Activated B cell treated with CpG ODN at 0.5 μM for 24 hours (primary cell): ENCODE measurements at regions not wholly inside any gene's neighbourhood (a gene's known extent, or its start where the extent isn't known, plus 50 kb on each side); places are given as distances from the start of the nearest gene placed in this dataset.

Experiments
- ATAC-seq: fragments of 200-7000 bp; cut with Tn5 transposase; one replicate; pipeline ENCODE4 v1.10.0; 2021; ENCODE audit warnings: low read depth, mild to moderate bottlenecking, moderate library complexity
- CTCF ChIA-PET: fragments of 350-600 bp; sonication (Branson Sonifier 250); formaldehyde crosslinking; loops from one replicate; lab custom pipeline; 2021; ENCODE audit warnings: antibody characterized with exemption; lab: Charles Lee
- POLR2A ChIA-PET: fragments of 350-600 bp; sonication (Branson Sonifier 250); formaldehyde crosslinking; loops from one replicate; lab custom pipeline; 2021; ENCODE audit warnings: antibody characterized with exemption; lab: Charles Lee
- DNase-seq: peaks from one replicate; pipeline ENCODE4 v3.0.0; 2022
- H3K27ac Mint-ChIP-seq: one replicate; pipeline ENCODE4 v1.8.0; 2020; ENCODE audit warnings: mixed read lengths
- H3K27me3 Mint-ChIP-seq: one replicate; pipeline ENCODE4 v1.8.0; 2021; ENCODE audit warnings: mixed read lengths
- H3K36me3 Mint-ChIP-seq: one replicate; pipeline ENCODE4 v1.8.0; 2021; ENCODE audit warnings: low read depth, mixed read lengths
- H3K4me1 Mint-ChIP-seq: one replicate; pipeline ENCODE4 v1.8.0; 2021; ENCODE audit warnings: mixed read lengths
- H3K4me3 Mint-ChIP-seq: one replicate; pipeline ENCODE4 v1.8.0; 2020; ENCODE audit warnings: mild to moderate bottlenecking, mixed read lengths
- H3K9me3 Mint-ChIP-seq: one replicate; pipeline ENCODE4 v1.8.0; 2020; ENCODE audit warnings: mixed read lengths
- CTCF ChIP-seq: fragments of 200-600 bp; IDR thresholded peaks from one replicate; pipeline ENCODE4 v1.8.0; 2022; ENCODE audit warnings: antibody characterized with exemption, mild to moderate bottlenecking
- intact Hi-C: fragments of 100-400 bp; cut with micrococcal nuclease; formaldehyde crosslinking; loops from one replicate; pipeline ENCODE4 v1.15.1; 2024

- peaks cover 28% of the 10 kb centered on the region for H3K9me3 Mint-ChIP-seq
- ChIA-PET CTCF (no interaction called here), POLR2A (no interaction called here)
- DNase-seq (no peak), ATAC-seq (no peak)
- H3K4me1 Mint-ChIP-seq = no peaks in the 10 kb centered on the region
- H3K27ac Mint-ChIP-seq = no peak overlapping the region
- no peak for TF ChIP-seq CTCF
- H3K4me3 Mint-ChIP-seq = no peak overlapping the region
- intact Hi-C loops = no loop called here
- H3K36me3 Mint-ChIP-seq = no peaks in the 10 kb centered on the region
- no peaks in the 10 kb centered on the region for H3K27me3 Mint-ChIP-seq
These were observed 426.9 kb downstream of the HTR1B start for GRCh38 chr6:77036400-77036799.

- H3K27ac Mint-ChIP-seq = no peak overlapping the region
- no peak for TF ChIP-seq CTCF
- ChIA-PET POLR2A (no interaction called here), CTCF (no interaction called here)
- H3K4me1 Mint-ChIP-seq = no peaks in the 10 kb centered on the region
- H3K36me3 Mint-ChIP-seq = no peaks in the 10 kb centered on the region
- peaks cover 27% of the 10 kb centered on the region for H3K9me3 Mint-ChIP-seq
- DNase-seq = no peak
- ATAC-seq = no peak
- no peaks in the 10 kb centered on the region for H3K27me3 Mint-ChIP-seq
- intact Hi-C loops = no loop called here
- no peak overlapping the region for H3K4me3 Mint-ChIP-seq
These were observed 429.1 kb downstream of the HTR1B start for GRCh38 chr6:77034161-77034560.

GRCh38 chr6:77030929-77031674 lies 432.2 kb downstream of the HTR1B start:
- no peaks in the 10 kb centered on the region for H3K27me3 Mint-ChIP-seq
- H3K27ac Mint-ChIP-seq = no peak overlapping the region
- no peak for DNase-seq
- no peaks in the 10 kb centered on the region for H3K36me3 Mint-ChIP-seq
- ATAC-seq = no peak
- H3K9me3 Mint-ChIP-seq = peaks cover 16% of the 10 kb centered on the region
- intact Hi-C loops = no loop called here
- H3K4me3 Mint-ChIP-seq = no peak overlapping the region
- no peak for TF ChIP-seq CTCF
- ChIA-PET CTCF (no interaction called here), POLR2A (no interaction called here)
- no peaks in the 10 kb centered on the region for H3K4me1 Mint-ChIP-seq

GRCh38 chr6:77026341-77026740 lies 436.9 kb downstream of the HTR1B start:
- ATAC-seq = no peak
- H3K4me3 Mint-ChIP-seq = no peak overlapping the region

GRCh38 chr6:77025736-77026223 lies 437.5 kb downstream of the HTR1B start:
- ChIA-PET CTCF (no interaction called here), POLR2A (no interaction called here)
- no peak for ATAC-seq
- peaks cover 5% of the 10 kb centered on the region for H3K9me3 Mint-ChIP-seq
- no peaks in the 10 kb centered on the region for H3K4me1 Mint-ChIP-seq
- no peak overlapping the region for H3K4me3 Mint-ChIP-seq
- intact Hi-C loops = no loop called here
- DNase-seq = no peak
- H3K27ac Mint-ChIP-seq = no peak overlapping the region
- no peak for TF ChIP-seq CTCF
- H3K27me3 Mint-ChIP-seq = no peaks in the 10 kb centered on the region
- H3K36me3 Mint-ChIP-seq = no peaks in the 10 kb centered on the region

More at GRCh38 chr6:77026341-77026740, 436.9 kb downstream of the HTR1B start:
- DNase-seq = no peak
- Mint-ChIP-seq H3K27me3 (no peaks in the 10 kb centered on the region), H3K27ac (no peak overlapping the region), H3K36me3 (no peaks in the 10 kb centered on the region), H3K4me1 (no peaks in the 10 kb centered on the region), H3K9me3 (peaks cover 5% of the 10 kb centered on the region)
- CTCF ChIA-PET = no interaction called here
- no peak for TF ChIP-seq CTCF
- POLR2A ChIA-PET = no interaction called here
- intact Hi-C loops = no loop called here
